ENCODE measurements at regions not wholly inside any gene's neighbourhood (a gene's known extent, or its start where the extent isn't known, plus 50 kb on each side); places are given as distances from the start of the nearest gene placed in this dataset.

DNA sequence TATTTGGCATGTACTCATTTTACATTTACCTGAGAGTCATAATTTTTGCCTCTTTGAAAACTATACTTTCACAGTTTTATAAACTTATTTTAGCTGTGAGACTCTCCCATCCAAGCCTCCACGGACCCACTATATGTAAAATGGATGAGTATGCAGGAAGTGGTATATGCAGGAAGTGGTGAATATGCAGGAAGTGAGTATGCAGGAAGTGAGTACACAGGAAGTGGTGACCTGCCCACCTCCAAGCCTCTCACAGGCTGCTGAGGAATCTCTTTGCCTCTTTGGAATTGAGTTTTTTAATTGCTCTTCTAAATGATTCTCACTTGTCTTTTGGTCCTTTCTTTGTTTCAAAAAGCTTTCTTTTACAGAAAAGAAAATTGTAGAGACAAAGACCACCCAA lies 85.2 kb downstream of the KBTBD8 start:
- Mint-ChIP-seq H3K27ac (peak overlapping the region; percentile 63 to 92 (median 84)), H3K27me3 (peaks cover 8 to 11% of the 10 kb centered on the region in 2 donors), H3K4me1 (peaks cover 26 to 33% (median 31%) of the 10 kb centered on the region in 3 donors), H3K36me3 (peaks cover 8 to 81% (median 23%) of the 10 kb centered on the region in 3 donors), H3K9me3 (peaks cover 37 to 65% (median 58%) of the 10 kb centered on the region in 5 donors), H3K4me3 (peak overlapping the region; percentile 6 to 75 (median 61))
- H3K36me3 ChIP-seq (ENCODE audit: insufficient read depth, low read length) = no peaks in the 10 kb centered on the region
- peaks cover 17% of the 10 kb centered on the region for H3K9me3 ChIP-seq (ENCODE audit: low read length)
- ChIA-PET POLR2A (interaction anchor here (0.8 kb wide), 2 partner anchors 85 to 388 kb away, joined by 3 read pairs; partner anchors contain the start of gene KBTBD8), CTCF (interaction anchor here (1.1 to 2.4 kb wide), 3 partner anchors 27 to 85 kb away, joined by 3 to 8 read pairs (median 4); partner anchors contain the start of gene KBTBD8)
- peak overlapping the region; percentile 38 for H3K4me3 ChIP-seq (ENCODE audit: low read length)
- DNase-seq = peak in 4 of 5 donors; percentile 5 to 65 (median 54)
- H3K4me1 ChIP-seq (ENCODE audit: insufficient read depth, low read length) = peaks cover 26% of the 10 kb centered on the region
- no peak overlapping the region for H3K27ac ChIP-seq (ENCODE audit: low read depth, low read length)
- H3K27me3 ChIP-seq (ENCODE audit: insufficient read depth, low read length, poor library complexity, severe bottlenecking) = no peaks in the 10 kb centered on the region

GRCh38 chr3:67087788-67088187 lies 89.7 kb downstream of the KBTBD8 start:
- no peak for DNase-seq
- POLR2A ChIA-PET = no interaction called here
- Histone ChIP-seq H3K36me3 (ENCODE audit: insufficient read depth, low read length) (no peaks in the 10 kb centered on the region), H3K27ac (ENCODE audit: low read depth, low read length) (no peak overlapping the region), H3K4me3 (ENCODE audit: low read length) (no peak overlapping the region), H3K4me1 (ENCODE audit: insufficient read depth, low read length) (peaks cover 15% of the 10 kb centered on the region), H3K27me3 (ENCODE audit: insufficient read depth, low read length, poor library complexity, severe bottlenecking) (no peaks in the 10 kb centered on the region), H3K9me3 (ENCODE audit: low read length) (peaks cover 7% of the 10 kb centered on the region)
- peaks cover 0 to 1% of the 10 kb centered on the region in 2 donors for H3K27me3 Mint-ChIP-seq
- H3K4me1 Mint-ChIP-seq = peaks cover 15 to 21% (median 16%) of the 10 kb centered on the region in 3 donors
- CTCF ChIA-PET = no interaction called here
- H3K27ac Mint-ChIP-seq = no peak overlapping the region
- H3K36me3 Mint-ChIP-seq = peaks cover 8 to 56% (median 16%) of the 10 kb centered on the region in 3 donors
- no peak overlapping the region for H3K4me3 Mint-ChIP-seq
- peaks cover 32 to 54% (median 39%) of the 10 kb centered on the region in 5 donors for H3K9me3 Mint-ChIP-seq

DNA sequence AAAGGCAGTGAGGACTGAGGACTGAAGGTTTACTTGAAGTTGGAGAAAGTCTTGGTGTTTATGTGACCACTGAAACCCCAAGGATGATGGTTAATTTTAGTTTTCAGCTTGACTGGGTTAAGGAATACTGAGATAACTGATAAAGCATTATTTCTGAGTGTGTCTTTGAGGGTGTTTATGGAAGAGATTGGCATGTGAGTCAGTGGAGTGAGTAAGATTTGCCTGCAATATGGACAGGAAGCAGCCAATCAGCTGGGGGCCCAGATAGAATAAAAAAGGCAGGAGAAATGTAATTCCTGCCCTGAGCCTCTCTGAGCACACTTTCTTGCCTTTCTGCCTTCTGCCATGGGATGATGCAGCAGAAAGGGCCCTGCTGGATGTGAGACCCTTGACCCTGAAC lies 92.4 kb downstream of the KBTBD8 start:
- peaks cover 17 to 33% (median 20%) of the 10 kb centered on the region in 5 donors for H3K9me3 Mint-ChIP-seq
- peaks cover 0 to 51% (median 1%) of the 10 kb centered on the region in 3 donors for H3K36me3 Mint-ChIP-seq
- no peak overlapping the region for H3K27ac Mint-ChIP-seq
- no peaks in the 10 kb centered on the region for H3K4me1 Mint-ChIP-seq
- H3K9me3 ChIP-seq (ENCODE audit: low read length) = no peaks in the 10 kb centered on the region
- H3K4me3 ChIP-seq (ENCODE audit: low read length) = no peak overlapping the region
- no peak overlapping the region for H3K27ac ChIP-seq (ENCODE audit: low read depth, low read length)
- no peak overlapping the region for H3K4me3 Mint-ChIP-seq
- peaks cover 2% of the 10 kb centered on the region in 2 donors for H3K27me3 Mint-ChIP-seq
- CTCF ChIA-PET = no interaction called here
- H3K27me3 ChIP-seq (ENCODE audit: insufficient read depth, low read length, poor library complexity, severe bottlenecking) = no peaks in the 10 kb centered on the region
- POLR2A ChIA-PET = no interaction called here
- H3K4me1 ChIP-seq (ENCODE audit: insufficient read depth, low read length) = no peaks in the 10 kb centered on the region
- DNase-seq = no peak
- H3K36me3 ChIP-seq (ENCODE audit: insufficient read depth, low read length) = no peaks in the 10 kb centered on the region

DNA sequence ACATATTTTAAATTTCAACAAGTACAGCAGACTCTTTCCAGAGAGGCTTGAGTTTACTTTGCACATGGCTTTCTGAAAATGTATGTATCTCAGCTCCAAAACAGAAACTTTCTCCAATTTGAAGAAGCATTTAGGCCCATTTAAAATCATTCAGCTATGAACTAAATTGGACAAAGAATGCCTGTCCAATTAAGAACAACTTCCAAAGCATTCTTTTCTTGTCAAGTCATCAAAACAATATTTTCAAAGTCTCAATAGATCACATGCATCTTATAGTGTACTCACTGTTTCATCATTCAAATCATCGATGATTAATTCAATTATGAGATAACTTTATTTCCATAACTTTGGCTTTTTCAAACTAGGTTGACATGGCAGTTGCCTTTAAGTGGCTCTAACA lies 95.2 kb downstream of the KBTBD8 start:
- H3K4me3 ChIP-seq (ENCODE audit: low read length) = no peak overlapping the region
- no peak overlapping the region for H3K27ac ChIP-seq (ENCODE audit: low read depth, low read length)
- CTCF ChIA-PET = no interaction called here
- Mint-ChIP-seq H3K9me3 (peaks cover 0 to 10% (median 6%) of the 10 kb centered on the region in 5 donors), H3K4me1 (no peaks in the 10 kb centered on the region), H3K27ac (no peak overlapping the region), H3K27me3 (peaks cover 4 to 25% of the 10 kb centered on the region in 2 donors), H3K4me3 (no peak overlapping the region), H3K36me3 (peaks cover 0 to 35% (median 0%) of the 10 kb centered on the region in 3 donors)
- POLR2A ChIA-PET = no interaction called here
- H3K9me3 ChIP-seq (ENCODE audit: low read length) = no peaks in the 10 kb centered on the region
- no peak for DNase-seq
- no peaks in the 10 kb centered on the region for H3K36me3 ChIP-seq (ENCODE audit: insufficient read depth, low read length)
- no peaks in the 10 kb centered on the region for H3K27me3 ChIP-seq (ENCODE audit: insufficient read depth, low read length, poor library complexity, severe bottlenecking)
- no peaks in the 10 kb centered on the region for H3K4me1 ChIP-seq (ENCODE audit: insufficient read depth, low read length)

DNA sequence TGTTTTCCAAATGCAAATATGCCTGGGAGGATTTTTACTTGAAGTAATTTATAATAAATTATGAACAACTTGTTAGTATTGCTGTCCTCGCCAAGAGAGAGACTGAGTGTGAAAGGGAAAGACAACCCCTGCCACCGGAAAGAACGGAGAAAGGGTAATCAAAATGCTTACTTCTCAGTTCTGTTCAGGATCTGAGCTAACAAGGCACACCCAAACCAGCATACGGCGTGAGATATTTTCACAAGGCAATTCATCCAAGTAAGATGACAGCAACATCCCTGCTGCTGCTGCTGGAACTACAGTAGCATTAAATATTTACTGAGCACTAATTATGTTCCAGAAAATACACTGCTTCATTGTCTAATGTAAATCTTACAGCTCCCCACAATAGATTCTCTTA lies 96.1 kb downstream of the KBTBD8 start:
- Mint-ChIP-seq H3K27ac (no peak overlapping the region), H3K4me1 (no peaks in the 10 kb centered on the region), H3K4me3 (no peak overlapping the region), H3K9me3 (peaks cover 0 to 6% (median under 1%) of the 10 kb centered on the region in 5 donors), H3K36me3 (peaks cover 0 to 31% (median 0%) of the 10 kb centered on the region in 3 donors), H3K27me3 (peaks cover 4 to 29% of the 10 kb centered on the region in 2 donors)
- DNase-seq = no peak
- no peaks in the 10 kb centered on the region for H3K9me3 ChIP-seq (ENCODE audit: low read length)
- no peak overlapping the region for H3K27ac ChIP-seq (ENCODE audit: low read depth, low read length)
- no peak overlapping the region for H3K4me3 ChIP-seq (ENCODE audit: low read length)
- no peaks in the 10 kb centered on the region for H3K27me3 ChIP-seq (ENCODE audit: insufficient read depth, low read length, poor library complexity, severe bottlenecking)
- POLR2A ChIA-PET = no interaction called here
- CTCF ChIA-PET = no interaction called here
- H3K36me3 ChIP-seq (ENCODE audit: insufficient read depth, low read length) = no peaks in the 10 kb centered on the region
- no peaks in the 10 kb centered on the region for H3K4me1 ChIP-seq (ENCODE audit: insufficient read depth, low read length)

DNA sequence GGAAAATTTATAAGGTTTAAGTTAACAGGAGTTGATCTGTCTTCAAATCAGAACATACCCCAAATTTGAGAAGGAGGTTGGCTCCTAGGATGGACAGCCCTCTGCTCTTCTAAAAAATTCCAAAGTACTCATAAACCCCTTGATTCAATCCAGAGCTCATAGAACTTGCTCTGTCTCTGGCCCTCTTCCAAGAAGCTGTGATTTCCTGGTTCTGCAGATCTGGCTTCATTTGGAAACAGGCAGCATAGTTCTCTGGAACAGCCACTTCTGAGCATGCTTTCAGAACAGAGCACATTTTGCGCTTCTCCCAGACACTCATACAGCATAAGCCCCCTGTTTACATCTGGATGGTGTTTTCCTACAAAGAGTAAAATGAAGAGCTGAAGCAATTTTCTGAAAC lies 96.7 kb downstream of the KBTBD8 start:
- no peaks in the 10 kb centered on the region for H3K27me3 ChIP-seq (ENCODE audit: insufficient read depth, low read length, poor library complexity, severe bottlenecking)
- H3K9me3 ChIP-seq (ENCODE audit: low read length) = no peaks in the 10 kb centered on the region
- Mint-ChIP-seq H3K4me3 (no peak overlapping the region), H3K9me3 (peaks cover 0 to 6% (median 0%) of the 10 kb centered on the region in 5 donors), H3K27ac (no peak overlapping the region), H3K27me3 (peaks cover 8 to 31% of the 10 kb centered on the region in 2 donors), H3K36me3 (peaks cover 0 to 28% (median 0%) of the 10 kb centered on the region in 3 donors), H3K4me1 (no peaks in the 10 kb centered on the region)
- H3K4me1 ChIP-seq (ENCODE audit: insufficient read depth, low read length) = no peaks in the 10 kb centered on the region
- DNase-seq = no peak
- ChIA-PET CTCF (no interaction called here), POLR2A (no interaction called here)
- no peak overlapping the region for H3K4me3 ChIP-seq (ENCODE audit: low read length)
- H3K36me3 ChIP-seq (ENCODE audit: insufficient read depth, low read length) = no peaks in the 10 kb centered on the region
- H3K27ac ChIP-seq (ENCODE audit: low read depth, low read length) = no peak overlapping the region

- H3K27ac Mint-ChIP-seq = no peak overlapping the region
- no peak overlapping the region for H3K27ac ChIP-seq (ENCODE audit: low read depth, low read length)
- H3K4me1 Mint-ChIP-seq = no peaks in the 10 kb centered on the region
- ChIA-PET POLR2A (no interaction called here), CTCF (interaction anchor here (2.3 kb wide), 1 partner anchor 10 kb away, joined by 9 read pairs; no protein-coding TSS in a partner anchor)
- peaks cover 2 to 6% (median 4%) of the 10 kb centered on the region in 5 donors for H3K9me3 Mint-ChIP-seq
- DNase-seq = no peak
- H3K27me3 Mint-ChIP-seq = peaks cover 6 to 7% of the 10 kb centered on the region in 2 donors
- H3K4me3 ChIP-seq (ENCODE audit: low read length) = no peak overlapping the region
- H3K4me1 ChIP-seq (ENCODE audit: insufficient read depth, low read length) = no peaks in the 10 kb centered on the region
- H3K9me3 ChIP-seq (ENCODE audit: low read length) = no peaks in the 10 kb centered on the region
- no peak overlapping the region for H3K4me3 Mint-ChIP-seq
- no peaks in the 10 kb centered on the region for H3K36me3 ChIP-seq (ENCODE audit: insufficient read depth, low read length)
- H3K27me3 ChIP-seq (ENCODE audit: insufficient read depth, low read length, poor library complexity, severe bottlenecking) = no peaks in the 10 kb centered on the region
- peaks cover 0 to 9% (median 0%) of the 10 kb centered on the region in 3 donors for H3K36me3 Mint-ChIP-seq
Observed at GRCh38 chr3:67104388-67104787, 106.3 kb downstream of the KBTBD8 start.

DNA sequence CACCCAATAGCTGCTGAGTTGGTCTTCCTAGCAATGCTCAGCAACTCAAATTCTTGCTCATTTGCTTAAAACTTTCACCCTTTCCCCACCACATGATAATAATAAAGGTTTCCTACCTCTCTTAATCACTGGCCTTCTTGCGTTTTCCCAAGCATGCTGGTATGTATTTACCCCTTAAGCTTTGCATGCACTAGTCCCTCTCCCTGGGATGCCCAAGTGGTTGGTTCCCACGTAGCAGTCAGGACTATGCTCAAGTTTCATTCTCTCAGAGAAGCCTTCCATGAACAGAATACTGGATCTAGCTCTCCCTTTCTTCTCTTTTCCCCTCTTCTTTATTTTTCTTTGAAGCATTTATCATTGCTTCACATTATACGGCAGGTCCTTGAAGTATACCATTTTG lies 108.8 kb downstream of the KBTBD8 start:
- CTCF ChIA-PET = no interaction called here

More for the DNA sequence above, 108.8 kb downstream of the KBTBD8 start:
- no peak for DNase-seq
- H3K4me3 ChIP-seq (ENCODE audit: low read length) = no peak overlapping the region
- Mint-ChIP-seq H3K9me3 (peaks cover 2 to 6% (median 4%) of the 10 kb centered on the region in 5 donors), H3K4me1 (no peaks in the 10 kb centered on the region), H3K36me3 (peaks cover 0 to 9% (median 0%) of the 10 kb centered on the region in 3 donors), H3K4me3 (no peak overlapping the region), H3K27ac (no peak overlapping the region), H3K27me3 (peaks cover 7% of the 10 kb centered on the region in 2 donors)
- no peaks in the 10 kb centered on the region for H3K36me3 ChIP-seq (ENCODE audit: insufficient read depth, low read length)
- no peaks in the 10 kb centered on the region for H3K9me3 ChIP-seq (ENCODE audit: low read length)
- POLR2A ChIA-PET = no interaction called here
- no peak overlapping the region for H3K27ac ChIP-seq (ENCODE audit: low read depth, low read length)
- no peaks in the 10 kb centered on the region for H3K27me3 ChIP-seq (ENCODE audit: insufficient read depth, low read length, poor library complexity, severe bottlenecking)
- no peaks in the 10 kb centered on the region for H3K4me1 ChIP-seq (ENCODE audit: insufficient read depth, low read length)

All from CD8-positive, alpha-beta memory T cell (primary cell).